HCEC 1CT (cell line): ENCODE measurements at regions not wholly inside any gene's neighbourhood (a gene's known extent, or its start where the extent isn't known, plus 50 kb on each side); places are given as distances from the start of the nearest gene placed in this dataset.
"Not testable (repeated sequence)": the region's sequence is repeated elsewhere in the genome, so short reads cannot be mapped to it uniquely, and the experiment has no call there.

ENCODE experiments used
- DNase-seq: peaks from one replicate; pipeline ENCODE4 v3.0.0-alpha.2; 2017

- no peak for DNase-seq
These were observed 477.0 kb upstream of the LRRC7 start for GRCh38 chr1:69090752-69091151.

- DNase-seq: not testable (repeated sequence)
These were observed 465.7 kb upstream of the LRRC7 start for GRCh38 chr1:69102058-69102457.

GRCh38 chr1:69103213-69103612 lies 464.5 kb upstream of the LRRC7 start:
- no peak for DNase-seq

- no peak for DNase-seq
These were observed 463.9 kb upstream of the LRRC7 start for GRCh38 chr1:69103705-69104385.

- no peak for DNase-seq
These were observed 462.8 kb upstream of the LRRC7 start for GRCh38 chr1:69104894-69105293.

- no peak for DNase-seq
These were observed 458.4 kb upstream of the LRRC7 start for GRCh38 chr1:69109277-69109676.

- no peak for DNase-seq
These were observed 456.9 kb upstream of the LRRC7 start for GRCh38 chr1:69110851-69111250.

- DNase-seq: not testable (repeated sequence)
These were observed 447.5 kb upstream of the LRRC7 start for GRCh38 chr1:69120126-69120741.

- DNase-seq: no peak
These were observed 446.9 kb upstream of the LRRC7 start for GRCh38 chr1:69120817-69121216.

GRCh38 chr1:69121723-69122122 lies 446.0 kb upstream of the LRRC7 start:
- no peak for DNase-seq

- no peak for DNase-seq
These were observed 445.3 kb upstream of the LRRC7 start for GRCh38 chr1:69122373-69122772.

- DNase-seq: no peak
These were observed 444.2 kb upstream of the LRRC7 start for GRCh38 chr1:69123486-69123885.

GRCh38 chr1:69126796-69127195 lies 440.9 kb upstream of the LRRC7 start:
- DNase-seq: no peak

GRCh38 chr1:69128204-69128603 lies 439.5 kb upstream of the LRRC7 start:
- no peak for DNase-seq

- no peak for DNase-seq
These were observed 438.2 kb upstream of the LRRC7 start for GRCh38 chr1:69129538-69129937.

GRCh38 chr1:69138172-69138571 lies 429.6 kb upstream of the LRRC7 start:
- no peak for DNase-seq

- DNase-seq: no peak
These were observed 428.7 kb upstream of the LRRC7 start for GRCh38 chr1:69139007-69139406.

- no peak for DNase-seq
These were observed 421.4 kb upstream of the LRRC7 start for GRCh38 chr1:69146303-69146702.

- no peak for DNase-seq
These were observed 419.0 kb upstream of the LRRC7 start for GRCh38 chr1:69148731-69149130.

- DNase-seq: no peak
These were observed 410.5 kb upstream of the LRRC7 start for GRCh38 chr1:69157046-69157756.

GRCh38 chr1:69163241-69163640 lies 404.5 kb upstream of the LRRC7 start:
- DNase-seq: no peak

GRCh38 chr1:69163779-69164178 lies 403.9 kb upstream of the LRRC7 start:
- no peak for DNase-seq

- no peak for DNase-seq
These were observed 399.8 kb upstream of the LRRC7 start for GRCh38 chr1:69167876-69168275.

GRCh38 chr1:69171248-69171647 lies 396.5 kb upstream of the LRRC7 start:
- DNase-seq: no peak
